ENCODE measurements at regions not wholly inside any gene's neighbourhood (a gene's known extent, or its start where the extent isn't known, plus 50 kb on each side); places are given as distances from the start of the nearest gene placed in this dataset.

DNA sequence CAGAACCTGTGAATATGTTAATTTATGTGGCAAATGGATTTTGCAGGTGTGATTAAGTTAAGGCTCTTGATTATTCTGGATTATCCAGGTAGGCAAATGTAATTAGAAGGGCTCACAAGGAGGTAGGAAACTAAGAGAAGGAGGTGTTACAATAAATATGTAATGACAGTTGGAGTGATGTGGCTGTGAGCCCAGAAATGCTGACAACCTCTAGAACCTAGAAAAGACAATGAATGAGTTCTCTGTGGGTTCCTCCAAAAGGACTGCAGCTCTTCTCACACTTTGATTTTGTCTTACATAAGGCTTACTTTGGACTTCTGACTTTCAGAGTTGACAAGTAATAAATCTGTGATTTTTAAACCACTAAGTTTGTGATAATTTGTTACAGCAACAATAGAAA is 406.6 kb upstream of the EPHA7 start:
- no peaks in the 10 kb centered on the region for H4K20me1 ChIP-seq (ENCODE audit: insufficient read depth)
- H3K9me2 ChIP-seq (ENCODE audit: insufficient read depth, low read length) = no peaks in the 10 kb centered on the region
- H3K79me2 ChIP-seq (replicated peaks; ENCODE audit: insufficient read depth, low read length) = no peaks in the 10 kb centered on the region
- H3K4me2 ChIP-seq (ENCODE audit: low read length) = no peak overlapping the region
- H3K4me3 ChIP-seq (ENCODE audit: low read length) = no peak overlapping the region
- H3K9ac ChIP-seq (ENCODE audit: low read length) = no peak overlapping the region
- no peaks in the 10 kb centered on the region for H3K36me3 ChIP-seq (ENCODE audit: insufficient read depth, low read length)
- H3K9me3 ChIP-seq (ENCODE audit: low read length) = no peaks in the 10 kb centered on the region
- H2AFZ ChIP-seq (ENCODE audit: low read depth, low read length) = no peak overlapping the region
- H3K27ac ChIP-seq (ENCODE audit: low read length) = no peak overlapping the region
- no peak for TF ChIP-seq MXI1 (conservative IDR thresholded peaks at IDR 0.05; ENCODE audit: poor library complexity, severe bottlenecking)
- no peak for TF ChIP-seq EP300 (conservative IDR thresholded peaks at IDR 0.05; ENCODE audit: poor library complexity, severe bottlenecking)
- no peak for TF ChIP-seq TAF1 (IDR thresholded peaks at IDR 0.05; ENCODE audit: low read depth)
- TF ChIP-seq, protein P1, sequence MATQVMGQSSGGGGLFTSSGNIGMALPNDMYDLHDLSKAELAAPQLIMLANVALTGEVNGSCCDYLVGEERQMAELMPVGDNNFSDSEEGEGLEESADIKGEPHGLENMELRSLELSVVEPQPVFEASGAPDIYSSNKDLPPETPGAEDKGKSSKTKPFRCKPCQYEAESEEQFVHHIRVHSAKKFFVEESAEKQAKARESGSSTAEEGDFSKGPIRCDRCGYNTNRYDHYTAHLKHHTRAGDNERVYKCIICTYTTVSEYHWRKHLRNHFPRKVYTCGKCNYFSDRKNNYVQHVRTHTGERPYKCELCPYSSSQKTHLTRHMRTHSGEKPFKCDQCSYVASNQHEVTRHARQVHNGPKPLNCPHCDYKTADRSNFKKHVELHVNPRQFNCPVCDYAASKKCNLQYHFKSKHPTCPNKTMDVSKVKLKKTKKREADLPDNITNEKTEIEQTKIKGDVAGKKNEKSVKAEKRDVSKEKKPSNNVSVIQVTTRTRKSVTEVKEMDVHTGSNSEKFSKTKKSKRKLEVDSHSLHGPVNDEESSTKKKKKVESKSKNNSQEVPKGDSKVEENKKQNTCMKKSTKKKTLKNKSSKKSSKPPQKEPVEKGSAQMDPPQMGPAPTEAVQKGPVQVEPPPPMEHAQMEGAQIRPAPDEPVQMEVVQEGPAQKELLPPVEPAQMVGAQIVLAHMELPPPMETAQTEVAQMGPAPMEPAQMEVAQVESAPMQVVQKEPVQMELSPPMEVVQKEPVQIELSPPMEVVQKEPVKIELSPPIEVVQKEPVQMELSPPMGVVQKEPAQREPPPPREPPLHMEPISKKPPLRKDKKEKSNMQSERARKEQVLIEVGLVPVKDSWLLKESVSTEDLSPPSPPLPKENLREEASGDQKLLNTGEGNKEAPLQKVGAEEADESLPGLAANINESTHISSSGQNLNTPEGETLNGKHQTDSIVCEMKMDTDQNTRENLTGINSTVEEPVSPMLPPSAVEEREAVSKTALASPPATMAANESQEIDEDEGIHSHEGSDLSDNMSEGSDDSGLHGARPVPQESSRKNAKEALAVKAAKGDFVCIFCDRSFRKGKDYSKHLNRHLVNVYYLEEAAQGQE (IDR thresholded peaks at IDR 0.05; ENCODE audit: borderline replicate concordance) = no peak
- TF ChIP-seq SMC3 (conservative IDR thresholded peaks at IDR 0.05; ENCODE audit: poor library complexity) = no peak
- no peak for TF ChIP-seq EZH2 (IDR thresholded peaks at IDR 0.05; ENCODE audit: borderline replicate concordance, insufficient read depth, low read length, poor library complexity, severe bottlenecking)
- TF ChIP-seq POLR2AphosphoS5 (IDR thresholded peaks at IDR 0.05) = no peak
- TF ChIP-seq, protein P2, sequence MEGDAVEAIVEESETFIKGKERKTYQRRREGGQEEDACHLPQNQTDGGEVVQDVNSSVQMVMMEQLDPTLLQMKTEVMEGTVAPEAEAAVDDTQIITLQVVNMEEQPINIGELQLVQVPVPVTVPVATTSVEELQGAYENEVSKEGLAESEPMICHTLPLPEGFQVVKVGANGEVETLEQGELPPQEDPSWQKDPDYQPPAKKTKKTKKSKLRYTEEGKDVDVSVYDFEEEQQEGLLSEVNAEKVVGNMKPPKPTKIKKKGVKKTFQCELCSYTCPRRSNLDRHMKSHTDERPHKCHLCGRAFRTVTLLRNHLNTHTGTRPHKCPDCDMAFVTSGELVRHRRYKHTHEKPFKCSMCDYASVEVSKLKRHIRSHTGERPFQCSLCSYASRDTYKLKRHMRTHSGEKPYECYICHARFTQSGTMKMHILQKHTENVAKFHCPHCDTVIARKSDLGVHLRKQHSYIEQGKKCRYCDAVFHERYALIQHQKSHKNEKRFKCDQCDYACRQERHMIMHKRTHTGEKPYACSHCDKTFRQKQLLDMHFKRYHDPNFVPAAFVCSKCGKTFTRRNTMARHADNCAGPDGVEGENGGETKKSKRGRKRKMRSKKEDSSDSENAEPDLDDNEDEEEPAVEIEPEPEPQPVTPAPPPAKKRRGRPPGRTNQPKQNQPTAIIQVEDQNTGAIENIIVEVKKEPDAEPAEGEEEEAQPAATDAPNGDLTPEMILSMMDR (IDR thresholded peaks at IDR 0.05; ENCODE audit: poor library complexity, severe bottlenecking) = no peak
- no peak for TF ChIP-seq RAD21 (conservative IDR thresholded peaks at IDR 0.05)
- H3F3A ChIP-seq (ENCODE audit: insufficient read depth, low read length, poor library complexity, severe bottlenecking) = no peaks in the 10 kb centered on the region
- H3K27me3 ChIP-seq (ENCODE audit: insufficient read depth, low read depth, low read length) = no peaks in the 10 kb centered on the region

DNA sequence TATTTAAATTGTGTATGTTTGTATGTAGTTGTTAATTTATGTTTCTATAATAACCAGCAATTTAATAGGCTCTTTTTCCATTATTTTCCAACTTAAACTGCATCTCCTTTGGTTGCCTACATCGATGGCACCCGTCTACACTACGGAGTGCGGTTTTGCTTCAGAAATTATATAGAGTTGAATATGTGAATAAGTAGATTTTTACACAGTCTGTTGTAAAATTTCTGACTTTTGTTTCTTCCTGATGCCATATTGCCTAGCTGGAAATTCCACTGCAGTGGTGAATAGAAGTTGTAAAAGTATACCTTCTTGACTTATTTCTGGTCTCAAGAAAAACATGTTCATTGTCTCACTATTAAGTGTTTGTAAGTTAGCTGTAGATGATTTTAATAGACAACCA is 404.1 kb upstream of the EPHA7 start:
- TF ChIP-seq POLR2AphosphoS5 (IDR thresholded peaks at IDR 0.05) = no peak
- TF ChIP-seq, protein P1 (IDR thresholded peaks at IDR 0.05; ENCODE audit: borderline replicate concordance) = no peak
- no peak for TF ChIP-seq RAD21 (conservative IDR thresholded peaks at IDR 0.05)
- H3K9me3 ChIP-seq (ENCODE audit: low read length) = no peaks in the 10 kb centered on the region

More for the DNA sequence above, 404.1 kb upstream of the EPHA7 start:
- Histone ChIP-seq H3K79me2 (replicated peaks; ENCODE audit: insufficient read depth, low read length) (no peaks in the 10 kb centered on the region), H3K36me3 (ENCODE audit: insufficient read depth, low read length) (no peaks in the 10 kb centered on the region), H3K4me2 (ENCODE audit: low read length) (no peak overlapping the region), H2AFZ (ENCODE audit: low read depth, low read length) (no peak overlapping the region), H3K27ac (ENCODE audit: low read length) (no peak overlapping the region), H3F3A (ENCODE audit: insufficient read depth, low read length, poor library complexity, severe bottlenecking) (no peaks in the 10 kb centered on the region), H3K9me2 (ENCODE audit: insufficient read depth, low read length) (no peaks in the 10 kb centered on the region), H3K9ac (ENCODE audit: low read length) (no peak overlapping the region), H3K27me3 (ENCODE audit: insufficient read depth, low read depth, low read length) (no peaks in the 10 kb centered on the region), H4K20me1 (ENCODE audit: insufficient read depth) (no peaks in the 10 kb centered on the region), H3K4me3 (ENCODE audit: low read length) (no peak overlapping the region)

Measured in neural cell (in vitro differentiated cells).